Right ventricle myocardium inferior (tissue), 1 donor: ENCODE measurements at regions not wholly inside any gene's neighbourhood (a gene's known extent, or its start where the extent isn't known, plus 50 kb on each side); places are given as distances from the start of the nearest gene placed in this dataset.

Experiments used
- ATAC-seq: fragments of 200-7000 bp; cut with Tn5 transposase; one replicate; pipeline ENCODE4 v1.9.1; 2020; ENCODE audit warnings: mild to moderate bottlenecking, moderate library complexity
- DNase-seq: peaks from one replicate; pipeline ENCODE4 v3.0.0; 2021; ENCODE audit errors: missing footprints
- intact Hi-C: fragments of 100-400 bp; cut with DNase I; formaldehyde crosslinking; loops from one replicate; pipeline ENCODE4 v1.11.0; 2022
- donor health status: DM: no; HTN: yes; CAD: no; lungs with severe emphysema.

DNA sequence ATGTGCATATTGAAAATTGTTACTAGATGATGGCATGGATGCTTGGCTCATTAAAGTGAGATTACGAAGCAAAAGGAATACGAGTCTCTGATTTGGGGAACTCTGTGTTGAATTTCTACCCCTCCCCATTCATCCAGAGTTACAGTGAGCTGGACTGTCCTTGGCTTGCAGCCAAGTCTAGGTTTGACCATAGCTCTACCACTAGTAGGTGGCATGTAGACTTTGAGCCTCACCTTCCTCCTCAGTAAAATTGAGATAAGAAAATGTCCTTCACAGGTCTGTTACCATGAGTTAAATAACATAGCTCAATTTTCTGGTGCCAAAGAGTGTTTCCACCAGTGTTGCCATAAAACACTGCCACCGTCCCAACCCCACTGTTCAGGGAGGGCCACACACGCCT lies 727.6 kb upstream of the ID2 start:
- ATAC-seq (no peak), DNase-seq (no peak)
- intact Hi-C loops, result no loop called here

DNA sequence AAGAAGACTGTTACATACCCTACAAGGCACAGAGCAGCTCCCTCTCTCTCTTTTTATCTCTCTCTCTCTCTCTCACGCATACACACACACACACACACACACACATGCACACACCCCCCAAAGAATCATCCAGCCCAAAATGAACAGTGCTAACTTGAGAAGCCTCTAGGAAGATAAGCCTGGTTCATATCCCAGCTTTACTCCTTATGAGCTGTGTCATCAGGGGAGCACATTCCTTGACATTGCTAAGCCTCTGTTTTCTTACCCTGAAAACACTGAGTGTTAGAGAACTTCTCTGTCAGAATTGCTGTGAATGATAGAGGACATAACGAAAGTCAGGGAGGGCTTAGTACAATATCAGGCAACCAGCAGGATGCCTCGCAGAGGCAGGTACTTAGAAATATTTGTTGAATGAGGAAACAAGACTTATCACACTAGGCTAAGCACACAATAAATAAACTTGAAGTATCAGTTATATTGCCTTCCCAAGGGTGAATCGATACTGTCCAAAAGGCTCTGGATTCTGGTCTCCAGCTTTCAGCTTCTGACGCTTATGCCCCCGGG lies 725.6 kb upstream of the ID2 start:
- ATAC-seq, result no peak
- intact Hi-C loops, result no loop called here

GRCh38 chr2:7961550-7961949 lies 720.3 kb upstream of the ID2 start:
- ATAC-seq, result no peak
- intact Hi-C loops, result no loop called here
- DNase-seq, result no peak

More for the DNA sequence above, 725.6 kb upstream of the ID2 start:
- no peak for DNase-seq

GRCh38 chr2:7962161-7962560 lies 719.7 kb upstream of the ID2 start:
- DNase-seq (no peak), ATAC-seq (no peak)
- intact Hi-C loops, result no loop called here

DNA sequence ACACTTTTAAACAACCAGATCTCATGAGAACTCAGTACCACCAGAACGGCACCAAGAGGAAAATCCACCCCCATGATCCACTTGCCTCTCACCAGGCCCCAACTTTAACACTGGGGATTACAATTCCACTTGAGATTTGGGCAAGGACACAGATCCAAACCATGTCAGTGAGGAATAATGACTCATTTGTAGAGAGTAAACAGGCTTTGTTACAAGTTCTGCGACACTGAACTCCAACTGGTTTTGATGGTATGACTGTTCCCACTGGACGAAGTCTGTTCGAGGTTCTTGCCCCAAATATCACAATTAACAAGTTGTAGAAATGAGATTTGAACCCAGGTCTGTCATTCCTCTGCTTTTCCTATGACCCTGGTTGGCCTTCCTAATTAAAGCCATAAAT lies 718.1 kb upstream of the ID2 start:
- DNase-seq, result no peak
- no peak for ATAC-seq
- intact Hi-C loops, result no loop called here

- ATAC-seq (no peak), DNase-seq (no peak)
- intact Hi-C loops, result no loop called here
These were observed 715.8 kb upstream of the ID2 start for GRCh38 chr2:7966032-7966431.

DNA sequence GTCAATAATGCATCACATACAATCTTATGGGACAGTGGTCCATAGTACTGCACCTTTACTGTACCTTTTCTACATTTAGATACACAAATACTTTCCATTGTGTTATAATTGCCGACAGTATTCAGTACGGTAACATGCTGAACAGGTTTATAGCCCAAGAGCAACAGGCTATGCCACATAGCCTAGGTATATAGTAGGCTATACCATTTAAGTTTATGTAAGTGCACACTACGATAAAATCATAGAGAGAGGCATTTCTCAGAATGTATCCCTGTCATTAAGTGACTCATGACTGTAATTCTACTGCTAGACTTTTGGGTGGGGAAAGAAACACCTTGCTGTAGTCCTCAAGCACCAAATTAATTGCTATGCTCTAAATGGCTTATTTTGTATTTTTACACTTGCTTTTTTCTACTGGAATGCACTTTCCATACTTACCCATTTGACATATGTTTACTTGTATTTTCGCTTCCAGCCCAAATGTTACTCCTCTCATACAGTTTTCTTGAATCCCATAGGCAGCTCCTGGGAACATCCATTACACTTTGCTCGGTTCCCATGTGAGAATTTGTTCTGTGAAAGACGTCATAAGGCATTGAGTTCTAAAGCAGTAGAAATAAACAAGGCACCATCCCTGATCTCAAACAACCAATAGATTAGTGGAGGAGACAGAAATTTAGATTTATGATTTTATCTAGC lies 714.0 kb upstream of the ID2 start:
- no peak for ATAC-seq
- no peak for DNase-seq

GRCh38 chr2:7969756-7970515 lies 711.9 kb upstream of the ID2 start:
- intact Hi-C loops, result no loop called here
- no peak for DNase-seq
- no peak for ATAC-seq

More for the DNA sequence above, 714.0 kb upstream of the ID2 start:
- intact Hi-C loops, result no loop called here

GRCh38 chr2:7971248-7971647 lies 710.6 kb upstream of the ID2 start:
- ATAC-seq, result no peak
- no peak for DNase-seq
- intact Hi-C loops, result no loop called here

DNA sequence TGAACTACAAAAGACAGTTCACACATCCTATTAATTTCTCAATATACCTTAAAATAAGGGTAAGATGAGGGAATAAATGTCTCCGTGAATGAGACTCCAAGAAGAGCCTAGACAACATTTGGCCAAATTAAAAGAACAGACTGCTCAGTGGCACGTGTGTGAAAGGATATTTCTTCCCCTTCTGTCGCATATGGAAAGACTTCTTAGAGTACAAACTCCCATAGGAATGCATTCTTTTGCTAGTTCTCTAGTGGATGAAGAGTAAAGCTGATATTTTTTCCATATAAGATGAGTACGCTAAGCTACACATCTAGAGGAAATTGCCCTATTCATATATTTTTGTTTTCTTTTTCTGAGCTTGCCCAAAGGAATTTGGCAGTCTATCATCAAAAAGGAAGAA lies 710.0 kb upstream of the ID2 start:
- intact Hi-C loops, result no loop called here
- DNase-seq (no peak), ATAC-seq (no peak)

DNA sequence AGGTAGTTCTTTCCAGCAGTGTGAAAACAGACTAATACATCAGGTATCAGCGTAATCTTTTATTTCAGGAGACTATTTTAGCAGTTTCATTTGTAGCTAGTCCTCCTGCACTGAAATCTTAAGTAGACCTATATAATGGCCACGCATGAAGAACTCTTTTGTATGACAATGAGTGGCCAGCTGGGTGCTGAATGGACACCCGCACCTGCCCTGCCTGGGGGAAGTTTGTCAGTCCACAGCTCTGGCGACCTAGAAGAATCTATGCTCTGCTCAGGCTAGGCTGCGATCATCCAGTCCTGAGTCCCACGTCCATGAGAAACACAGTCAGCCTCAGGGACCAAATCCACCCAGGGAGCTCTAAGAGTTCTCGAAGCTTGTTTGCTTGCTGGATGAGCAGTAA lies 709.2 kb upstream of the ID2 start:
- DNase-seq (no peak), ATAC-seq (no peak)
- intact Hi-C loops, result no loop called here

GRCh38 chr2:7973801-7974480 lies 707.9 kb upstream of the ID2 start:
- ATAC-seq (no peak), DNase-seq (no peak)
- intact Hi-C loops, result no loop called here

GRCh38 chr2:7974936-7975335 lies 706.9 kb upstream of the ID2 start:
- DNase-seq (no peak), ATAC-seq (no peak)
- intact Hi-C loops, result no loop called here

DNA sequence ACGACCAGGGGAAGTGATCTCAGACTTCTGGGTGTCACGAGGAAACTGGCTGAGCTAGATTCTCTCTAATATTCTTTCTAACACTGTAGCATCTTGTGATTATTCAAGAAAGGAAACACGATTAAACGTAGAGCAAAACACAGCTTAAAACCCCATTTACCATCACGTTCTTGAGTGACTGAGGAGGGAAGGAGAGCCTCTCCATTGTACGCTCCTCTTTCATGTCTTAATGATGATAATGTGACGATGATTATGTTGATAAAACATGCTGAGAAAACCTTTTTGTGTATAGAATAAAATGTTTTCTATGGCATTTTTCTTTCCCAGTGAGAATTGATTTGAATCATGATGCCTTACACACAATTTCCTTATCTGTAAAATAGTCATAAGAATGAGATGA lies 705.6 kb upstream of the ID2 start:
- DNase-seq, result no peak
- intact Hi-C loops, result no loop called here
- no peak for ATAC-seq

GRCh38 chr2:7977981-7978380 lies 703.9 kb upstream of the ID2 start:
- no peak for ATAC-seq
- intact Hi-C loops, result no loop called here
- no peak for DNase-seq

DNA sequence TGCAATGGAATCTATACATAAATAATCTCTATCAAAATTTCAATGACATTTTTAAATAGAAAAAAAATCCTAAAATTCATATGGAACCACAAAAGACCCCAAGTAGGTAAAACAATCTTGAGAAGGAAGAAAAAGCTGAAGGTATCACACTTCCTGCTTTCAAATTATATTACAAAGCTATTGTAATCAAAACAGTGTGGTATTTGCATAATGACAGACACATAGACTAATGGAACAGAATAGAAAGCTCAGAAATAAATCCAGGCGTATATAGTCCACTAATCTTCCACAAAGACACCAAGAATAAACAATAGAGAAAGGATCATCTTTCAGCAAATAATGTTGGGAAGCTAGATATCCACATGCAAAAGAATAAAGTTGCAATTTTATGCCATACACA lies 699.8 kb upstream of the ID2 start:
- DNase-seq, result no peak
- no peak for ATAC-seq
- intact Hi-C loops, result no loop called here

DNA sequence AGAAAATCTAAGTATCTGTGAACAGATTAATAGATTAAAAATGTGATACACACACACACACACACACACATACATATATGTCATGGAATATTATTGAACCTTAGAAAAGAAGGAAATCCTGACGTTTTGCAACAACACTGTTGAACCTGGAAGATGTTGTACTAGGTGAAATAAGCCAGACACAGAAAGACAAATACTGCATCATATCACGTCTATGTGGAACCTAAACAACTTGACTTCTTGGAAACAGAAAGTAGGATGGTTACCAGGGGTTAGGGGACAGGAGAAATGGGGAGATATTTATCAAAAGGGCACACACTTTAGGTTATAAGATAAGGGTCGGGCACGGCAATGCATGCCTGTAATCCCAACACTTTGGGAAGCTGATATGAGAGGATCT lies 698.4 kb upstream of the ID2 start:
- DNase-seq (no peak), ATAC-seq (no peak)
- intact Hi-C loops, result no loop called here

GRCh38 chr2:7983912-7984311 lies 697.9 kb upstream of the ID2 start:
- no peak for DNase-seq
- no peak for ATAC-seq
- intact Hi-C loops, result no loop called here

- intact Hi-C loops, result no loop called here
- ATAC-seq, result no peak
- no peak for DNase-seq
These were observed 697.0 kb upstream of the ID2 start for GRCh38 chr2:7984693-7985353.
